Testis (tissue), 2 donors: ENCODE measurements at regions not wholly inside any gene's neighbourhood (a gene's known extent, or its start where the extent isn't known, plus 50 kb on each side); places are given as distances from the start of the nearest gene placed in this dataset.

Experiments used
- DNase-seq: peaks from one replicate; pipeline ENCODE4 v3.0.0-alpha.2; 2019
- H3K27ac ChIP-seq, 2 donors: fragments of 200-600 bp; sonication (generic); one replicate each; pipeline ENCODE4 v1.5.1; 2019
- H3K27me3 ChIP-seq: fragments of 200-600 bp; sonication (generic); one replicate; pipeline ENCODE4 v1.5.1; 2019
- H3K36me3 ChIP-seq: fragments of 200-600 bp; sonication (generic); one replicate; pipeline ENCODE4 v1.5.1; 2017; ENCODE audit warnings: low read depth; ENCODE audit errors: missing control alignments
- H3K4me1 ChIP-seq: fragments of 200-600 bp; sonication (generic); one replicate; pipeline ENCODE4 v1.5.1; 2019
- H3K4me3 ChIP-seq, 2 donors: fragments of 200-600 bp; sonication (generic); one replicate each; pipeline ENCODE4 v1.5.1; 2017 to 2019
- H3K9me3 ChIP-seq: fragments of 200-600 bp; sonication (generic); one replicate; pipeline ENCODE4 v1.5.1; 2017
- POLR2A ChIP-seq: fragments of 450-650 bp; IDR thresholded peaks from one replicate; pipeline ENCODE4 v1.6.1; 2017; ENCODE audit warnings: antibody characterized with exemption, mild to moderate bottlenecking, moderate library complexity
- WGBS, 2 donors: methylation state at CpG; one replicate each; pipeline ENCODE4 v1.1.5; 2018; 5-methylcytosine and 5-hydroxymethylcytosine counted together
- intact Hi-C: fragments of 100-400 bp; cut with DNase I; formaldehyde crosslinking; loops from one replicate; pipeline ENCODE4 v1.15.1; 2023; ENCODE audit warnings: low total_unique reads
- TF ChIP-seq, protein P1 (sequence below), 3 experiments: fragments of 450-650 bp in 2 of 3; fragments of 200-600 bp in 1 of 3; sonication (generic) in 1 of 3; IDR thresholded peaks; one replicate each; pipeline ENCODE4 v1.5.1; 2016 to 2019; ENCODE audit warnings: antibody characterized with exemption in 3 of 3, mild to moderate bottlenecking in 2 of 3, moderate library complexity in 1 of 3

DNA sequence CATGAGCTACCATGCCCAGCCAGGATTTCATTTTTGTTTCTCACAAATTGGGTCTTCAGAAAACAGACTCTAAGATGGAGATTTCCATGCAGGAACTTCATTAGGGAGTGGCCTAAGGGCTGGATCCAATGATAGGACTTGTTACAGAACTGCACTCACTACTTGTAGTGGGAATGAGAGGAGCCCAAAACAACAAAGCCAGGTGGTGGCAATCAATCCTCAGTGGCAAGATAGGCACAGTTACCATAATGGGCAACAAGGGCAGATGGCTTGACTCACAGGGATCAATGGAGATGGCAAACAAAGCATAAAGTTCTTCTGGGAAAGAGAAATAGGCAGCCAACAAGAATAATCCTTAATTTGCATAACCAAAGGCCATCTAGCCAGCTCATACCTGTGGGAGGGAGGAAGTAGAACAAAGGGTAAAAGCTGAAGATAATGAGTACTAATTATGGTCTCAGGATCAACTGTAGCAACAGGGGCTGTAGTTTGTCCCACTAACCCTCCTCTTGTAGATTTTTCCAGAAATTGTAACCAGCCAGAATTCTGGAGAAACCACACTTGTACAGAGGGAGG is 72.8 kb upstream of the MAPK10 start:
- no peaks in the 10 kb centered on the region for H3K9me3 ChIP-seq
- TF ChIP-seq, protein P1, sequence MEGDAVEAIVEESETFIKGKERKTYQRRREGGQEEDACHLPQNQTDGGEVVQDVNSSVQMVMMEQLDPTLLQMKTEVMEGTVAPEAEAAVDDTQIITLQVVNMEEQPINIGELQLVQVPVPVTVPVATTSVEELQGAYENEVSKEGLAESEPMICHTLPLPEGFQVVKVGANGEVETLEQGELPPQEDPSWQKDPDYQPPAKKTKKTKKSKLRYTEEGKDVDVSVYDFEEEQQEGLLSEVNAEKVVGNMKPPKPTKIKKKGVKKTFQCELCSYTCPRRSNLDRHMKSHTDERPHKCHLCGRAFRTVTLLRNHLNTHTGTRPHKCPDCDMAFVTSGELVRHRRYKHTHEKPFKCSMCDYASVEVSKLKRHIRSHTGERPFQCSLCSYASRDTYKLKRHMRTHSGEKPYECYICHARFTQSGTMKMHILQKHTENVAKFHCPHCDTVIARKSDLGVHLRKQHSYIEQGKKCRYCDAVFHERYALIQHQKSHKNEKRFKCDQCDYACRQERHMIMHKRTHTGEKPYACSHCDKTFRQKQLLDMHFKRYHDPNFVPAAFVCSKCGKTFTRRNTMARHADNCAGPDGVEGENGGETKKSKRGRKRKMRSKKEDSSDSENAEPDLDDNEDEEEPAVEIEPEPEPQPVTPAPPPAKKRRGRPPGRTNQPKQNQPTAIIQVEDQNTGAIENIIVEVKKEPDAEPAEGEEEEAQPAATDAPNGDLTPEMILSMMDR (IDR thresholded peaks at IDR 0.05) = no peak
- TF ChIP-seq POLR2A = no peak
- no peaks in the 10 kb centered on the region for H3K27me3 ChIP-seq
- intact Hi-C loops = no loop called here
- no peak for DNase-seq
- H3K4me3 ChIP-seq = no peak overlapping the region
- no peaks in the 10 kb centered on the region for H3K4me1 ChIP-seq
- H3K27ac ChIP-seq = no peak overlapping the region
- no peaks in the 10 kb centered on the region for H3K36me3 ChIP-seq

DNA sequence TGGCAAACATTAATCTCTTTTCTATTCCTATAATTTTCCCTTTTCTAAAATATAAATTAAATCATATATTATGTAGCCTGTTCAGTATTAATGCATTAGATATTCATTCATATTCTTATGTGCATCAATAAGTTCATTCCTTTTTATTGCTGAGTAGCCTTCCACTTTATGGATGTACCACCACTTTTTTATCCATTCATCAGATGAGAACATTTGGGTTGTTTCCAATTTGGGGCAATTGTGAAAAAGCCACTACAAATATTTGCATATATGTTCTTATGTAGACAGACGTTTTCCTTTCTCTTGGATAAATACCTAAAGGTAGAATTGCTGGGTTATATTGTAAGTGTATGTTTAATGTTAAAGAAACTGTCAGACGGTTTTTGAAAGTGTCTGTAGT is 79.4 kb upstream of the MAPK10 start:
- Histone ChIP-seq H3K9me3 (no peaks in the 10 kb centered on the region), H3K4me1 (no peaks in the 10 kb centered on the region), H3K36me3 (no peaks in the 10 kb centered on the region), H3K27me3 (no peaks in the 10 kb centered on the region), H3K27ac (no peak overlapping the region), H3K4me3 (no peak overlapping the region)
- no peak for DNase-seq
- WGBS, 2 donors = 82 to 91% methylated on average over 2 of the region's 2 CpGs
- TF ChIP-seq, protein P1 (IDR thresholded peaks at IDR 0.05) = no peak
- intact Hi-C loops = no loop called here

DNA sequence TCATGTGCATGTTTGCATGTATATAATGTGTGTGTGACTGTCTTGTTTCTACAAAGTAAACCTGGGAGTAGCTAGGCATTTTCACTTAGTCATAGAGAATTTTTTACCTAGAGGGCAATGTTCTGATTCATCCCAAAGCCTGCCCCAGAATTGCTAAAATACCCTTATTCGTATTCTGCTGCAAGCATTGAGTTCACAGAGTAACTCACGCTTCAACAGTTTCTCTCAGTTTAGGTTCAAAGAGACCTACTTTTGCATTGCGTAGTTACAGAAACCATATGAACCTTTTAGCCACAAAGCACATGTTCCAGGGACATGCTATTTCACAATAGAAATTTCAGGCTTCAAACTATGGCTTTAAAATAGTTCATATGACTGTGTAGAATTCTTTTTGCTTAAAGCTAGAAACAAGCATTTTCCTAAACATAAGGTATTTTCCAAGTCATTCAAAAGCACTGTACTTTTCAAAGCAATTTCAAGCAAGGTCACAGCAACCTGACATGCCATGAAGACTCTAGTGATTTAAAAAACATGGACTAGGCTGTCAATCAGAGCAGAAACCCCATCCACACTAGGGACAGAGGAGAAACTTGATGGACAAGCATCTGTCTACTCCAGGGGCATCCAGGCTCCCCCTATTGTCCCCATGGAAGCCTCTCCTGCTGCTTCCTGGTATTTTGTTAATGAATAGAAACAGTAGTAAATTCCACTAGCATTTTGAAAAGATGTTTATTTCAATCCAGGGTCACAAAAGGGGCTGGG is 81.5 kb upstream of the MAPK10 start:
- no peak overlapping the region for H3K27ac ChIP-seq
- no peak overlapping the region for H3K4me3 ChIP-seq
- intact Hi-C loops = no loop called here
- DNase-seq = no peak
- WGBS, 2 donors = 81 to 90% methylated on average over 3 of the region's 3 CpGs
- no peaks in the 10 kb centered on the region for H3K4me1 ChIP-seq
- no peak for TF ChIP-seq POLR2A
- TF ChIP-seq, protein P1 (IDR thresholded peaks at IDR 0.05) = no peak
- no peaks in the 10 kb centered on the region for H3K36me3 ChIP-seq
- H3K27me3 ChIP-seq = no peaks in the 10 kb centered on the region
- H3K9me3 ChIP-seq = no peaks in the 10 kb centered on the region

DNA sequence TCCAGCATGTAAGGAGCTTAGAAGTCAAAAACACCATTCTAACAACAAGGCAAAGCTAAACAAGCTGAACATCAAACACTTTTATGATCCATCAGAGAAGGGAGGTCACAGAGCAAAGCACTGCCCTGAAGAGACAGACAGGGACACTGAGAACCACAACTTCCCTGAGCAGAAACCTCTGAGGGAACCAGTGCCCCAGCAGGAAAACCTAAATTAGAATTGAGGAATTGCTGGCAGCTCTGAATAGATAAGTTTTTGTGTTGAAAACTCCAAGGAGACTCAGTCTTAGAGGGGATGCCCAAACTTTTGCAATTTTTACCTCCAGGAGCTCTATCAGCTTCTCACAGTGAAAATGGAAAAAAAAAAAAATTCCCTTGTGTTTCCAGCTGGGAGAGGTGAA is 83.0 kb upstream of the MAPK10 start:
- DNase-seq = no peak
- H3K9me3 ChIP-seq = no peaks in the 10 kb centered on the region
- H3K27me3 ChIP-seq = no peaks in the 10 kb centered on the region
- no peak overlapping the region for H3K27ac ChIP-seq
- no peaks in the 10 kb centered on the region for H3K4me1 ChIP-seq
- intact Hi-C loops = no loop called here
- H3K4me3 ChIP-seq = no peak overlapping the region
- H3K36me3 ChIP-seq = no peaks in the 10 kb centered on the region
- TF ChIP-seq, protein P1 (IDR thresholded peaks at IDR 0.05) = no peak
- TF ChIP-seq POLR2A = no peak

DNA sequence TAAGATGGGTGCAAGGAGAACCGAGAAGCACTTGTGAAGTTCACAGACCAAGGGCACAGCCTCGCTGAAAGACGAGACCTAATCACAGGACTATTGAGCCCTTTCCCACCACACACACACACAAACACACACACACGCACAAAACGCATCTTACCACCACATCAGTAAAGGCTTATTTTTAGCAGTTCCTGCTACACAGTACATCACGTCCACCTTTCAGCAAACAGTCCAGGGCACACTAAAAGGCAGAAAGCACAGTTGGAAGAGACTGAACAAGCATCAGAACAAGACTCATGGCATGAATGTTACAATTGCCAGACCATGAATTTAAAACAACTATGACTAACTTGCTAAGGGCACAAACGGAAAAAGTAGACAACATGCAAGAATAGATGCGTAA is 83.6 kb upstream of the MAPK10 start:
- H3K27ac ChIP-seq = no peak overlapping the region
- no peak for DNase-seq
- no peak overlapping the region for H3K4me3 ChIP-seq
- H3K4me1 ChIP-seq = no peaks in the 10 kb centered on the region
- no peak for TF ChIP-seq POLR2A
- TF ChIP-seq, protein P1 (IDR thresholded peaks at IDR 0.05) = no peak
- 70 to 77% methylated on average over 8 of the region's 8 CpGs for WGBS, 2 donors
- H3K27me3 ChIP-seq = no peaks in the 10 kb centered on the region
- no peaks in the 10 kb centered on the region for H3K9me3 ChIP-seq
- intact Hi-C loops = no loop called here
- no peaks in the 10 kb centered on the region for H3K36me3 ChIP-seq
